HL-60 (cell line): ENCODE measurements at regions not wholly inside any gene's neighbourhood (a gene's known extent, or its start where the extent isn't known, plus 50 kb on each side); places are given as distances from the start of the nearest gene placed in this dataset.

ENCODE experiments used
- CTCF ChIP-seq: IDR thresholded peaks from one replicate; pipeline ENCODE4 v1.5.1; 2011; ENCODE audit warnings: low read length, control low read depth, inconsistent platforms; ENCODE audit not compliant: insufficient read depth
- POLR2AphosphoS5 ChIP-seq: IDR thresholded peaks from 2 replicates; pipeline ENCODE4 v1.6.1; 2012; ENCODE audit warnings: low read depth
- REST ChIP-seq: IDR thresholded peaks from 2 replicates; pipeline ENCODE4 v1.6.1; 2012; ENCODE audit warnings: low read depth; ENCODE audit not compliant: insufficient replicate concordance

GRCh38 chr9:12989669-12990068, 214.8 kb downstream of the LURAP1L start:
- TF ChIP-seq REST, result no peak
- no peak for TF ChIP-seq POLR2AphosphoS5
- no peak for TF ChIP-seq CTCF
